GM12874 (cell line): ENCODE measurements at regions not wholly inside any gene's neighbourhood (a gene's known extent, or its start where the extent isn't known, plus 50 kb on each side); places are given as distances from the start of the nearest gene placed in this dataset.

ENCODE experiments used
- CTCF ChIP-seq: IDR thresholded peaks from 2 replicates; pipeline ENCODE4 v1.5.1; 2011; ENCODE audit warnings: low read depth, mild to moderate bottlenecking, control low read depth, low read length, moderate library complexity; ENCODE audit not compliant: insufficient read depth

DNA sequence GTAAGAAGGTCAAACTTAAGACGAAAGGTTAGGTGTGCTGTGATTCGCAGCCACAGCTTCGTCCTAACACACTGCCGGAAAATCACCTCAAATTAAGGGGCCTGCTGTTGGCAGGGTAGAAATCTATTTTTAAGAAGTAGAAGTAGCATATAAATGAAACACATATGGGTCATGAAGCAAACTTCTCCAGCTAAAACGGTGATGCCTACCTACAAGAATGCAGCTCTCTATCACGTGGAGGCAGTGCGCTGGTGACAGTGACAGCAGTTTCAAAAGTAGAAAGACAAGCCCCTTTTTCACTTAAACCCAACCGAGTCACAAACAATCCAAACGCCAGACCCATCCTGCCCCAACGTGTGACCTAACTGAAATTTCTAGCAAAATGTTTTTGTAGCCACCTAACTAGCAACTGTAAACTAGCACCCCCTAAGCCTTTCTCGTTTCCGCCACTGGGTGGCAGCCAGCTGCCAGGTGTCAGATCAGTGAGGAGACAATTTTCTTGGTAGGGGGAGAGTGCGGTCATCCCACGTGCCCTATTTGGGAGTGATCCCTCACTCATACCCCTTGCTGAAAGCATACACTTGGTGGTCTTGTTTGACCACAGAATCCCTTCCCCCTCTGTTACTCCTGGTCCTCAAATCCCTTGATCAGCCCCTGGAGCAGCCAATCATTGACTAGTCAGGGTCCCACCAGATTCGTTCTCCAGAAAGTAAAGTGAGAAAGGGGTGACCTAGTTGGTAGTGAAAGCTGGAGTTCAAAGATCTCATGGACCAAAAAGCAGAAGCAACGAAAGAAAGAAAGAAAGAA is 71.8 kb upstream of the MAMDC2 start:
- TF ChIP-seq CTCF: peak; percentile 85

GRCh38 chr9:69975681-69976080 is 68.0 kb upstream of the MAMDC2 start:
- TF ChIP-seq CTCF: no peak

DNA sequence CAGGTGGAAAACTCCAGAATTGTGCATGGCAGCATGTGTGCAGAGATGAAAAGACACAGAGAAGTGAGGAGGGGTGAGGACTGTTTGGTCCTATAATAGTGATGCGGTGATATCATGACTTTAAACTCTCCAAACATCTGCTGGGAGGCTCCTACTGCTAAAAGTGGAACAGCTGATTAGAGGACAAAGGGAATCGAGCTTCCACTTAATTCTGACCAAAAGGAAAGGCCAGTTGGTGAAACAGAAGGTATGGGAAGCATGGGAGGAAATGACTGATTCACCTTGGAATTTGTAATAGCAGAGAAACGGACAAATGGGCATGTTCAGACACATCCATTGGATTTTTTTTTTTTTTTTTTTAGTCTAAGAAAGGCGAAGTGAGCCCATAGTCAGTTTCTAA is 67.5 kb upstream of the MAMDC2 start:
- no peak for TF ChIP-seq CTCF

- no peak for TF ChIP-seq CTCF
These were observed 63.6 kb upstream of the MAMDC2 start for GRCh38 chr9:69980041-69980440.

GRCh38 chr9:69980591-69980990 is 63.1 kb upstream of the MAMDC2 start:
- TF ChIP-seq CTCF: no peak

DNA sequence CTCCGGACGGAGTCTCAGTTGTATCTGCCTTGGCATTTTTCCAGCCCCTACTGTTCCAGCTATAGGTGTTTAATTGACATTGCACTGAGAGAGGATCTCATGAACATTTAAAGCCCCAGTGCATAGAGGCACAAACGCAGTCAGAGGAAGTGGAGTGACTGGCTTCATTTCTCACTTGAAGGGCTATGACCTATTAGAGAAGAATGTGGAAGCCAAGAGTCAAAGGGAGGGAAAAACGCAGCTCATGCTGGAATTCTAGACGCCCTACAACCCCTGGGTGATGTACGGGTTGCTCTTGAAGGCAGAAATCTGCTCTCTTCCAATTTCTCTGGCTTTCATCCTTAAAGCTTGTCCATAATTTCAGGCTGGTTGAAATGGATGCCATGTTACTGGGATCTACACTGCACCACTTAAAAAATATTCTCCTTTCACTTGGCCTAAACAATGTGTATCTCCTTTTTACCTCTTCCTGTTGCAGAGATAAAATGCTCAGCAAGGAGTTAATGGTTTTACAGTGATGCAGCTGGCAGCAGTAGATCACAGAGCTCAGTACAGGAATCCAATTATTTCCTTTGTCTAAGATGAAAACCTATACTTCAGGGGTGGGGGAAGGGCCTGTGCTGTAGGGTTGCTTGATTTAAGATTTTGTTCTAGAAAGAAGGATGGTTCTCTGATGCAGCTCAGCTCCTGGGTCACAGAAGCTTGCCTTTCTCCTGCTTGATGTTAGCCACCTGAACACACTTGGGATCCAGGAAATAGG is 61.8 kb upstream of the MAMDC2 start:
- TF ChIP-seq CTCF: no peak

DNA sequence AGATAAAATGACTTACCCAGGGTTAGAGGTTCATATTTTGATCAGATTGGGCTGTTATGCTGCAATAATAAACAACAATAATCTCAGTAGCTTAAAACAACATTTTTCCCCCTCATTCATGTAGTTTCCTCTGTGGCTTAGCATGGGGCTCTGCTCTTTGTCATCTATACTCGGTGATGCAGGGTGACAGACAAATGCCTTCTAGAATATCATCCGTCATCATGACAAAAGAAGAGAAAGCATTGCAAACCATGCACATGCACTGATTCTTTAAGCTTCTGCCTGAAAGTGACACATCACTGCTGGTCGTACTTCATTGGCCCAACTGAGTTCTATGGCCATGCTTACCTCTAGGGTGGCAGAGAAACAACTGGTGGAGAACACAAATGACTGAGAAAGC is 58.8 kb upstream of the MAMDC2 start:
- no peak for TF ChIP-seq CTCF
